Prostate gland (tissue), 2 donors: ENCODE measurements at regions not wholly inside any gene's neighbourhood (a gene's known extent, or its start where the extent isn't known, plus 50 kb on each side); places are given as distances from the start of the nearest gene placed in this dataset.

Experiments used
- DNase-seq: peaks from one replicate; pipeline ENCODE4 v3.0.0-alpha.2; 2019; ENCODE audit warnings: low spot score
- H3K27ac ChIP-seq, 2 donors: fragments of 200-600 bp; sonication (generic); 2 replicates each; pipeline ENCODE4 v1.5.1; 2017 to 2019
- H3K27me3 ChIP-seq: fragments of 200-600 bp; sonication (generic); replicated peaks from 2 replicates; pipeline ENCODE4 v1.5.1; 2019; ENCODE audit not compliant: insufficient read depth
- H3K36me3 ChIP-seq, 2 donors: fragments of 200-600 bp; sonication (generic); 1 replicate in 1 of 2; 2 replicates in 1 of 2; pipeline versions ENCODE4 v1.5.1 to v1.8.1; 2017 to 2019
- H3K4me1 ChIP-seq: fragments of 200-600 bp; sonication (generic); replicated peaks from 2 replicates; pipeline ENCODE4 v1.5.1; 2019
- H3K4me3 ChIP-seq, 2 donors: fragments of 200-600 bp; sonication (generic); 2 replicates each; pipeline ENCODE4 v1.5.1; 2017 to 2019
- H3K9me3 ChIP-seq: fragments of 200-600 bp; sonication (generic); 2 replicates; pipeline ENCODE4 v1.5.1; 2017
- CTCF ChIP-seq, 4 experiments: fragments of 200-600 bp in 2 of 4; fragments of 450-650 bp in 2 of 4; sonication (generic) in 2 of 4; IDR thresholded peaks; 1 replicate in 3 of 4; 2 replicates in 1 of 4; pipeline ENCODE4 v1.5.1; 2016 to 2019; ENCODE audit warnings: antibody characterized with exemption in 4 of 4, mild to moderate bottlenecking in 2 of 4, moderate library complexity in 2 of 4
- POLR2A ChIP-seq: fragments of 450-650 bp; IDR thresholded peaks from one replicate; pipeline ENCODE4 v1.6.1; 2016; ENCODE audit warnings: antibody characterized with exemption, mild to moderate bottlenecking
- POLR2AphosphoS5 ChIP-seq: sonication (generic); formaldehyde crosslinking; IDR thresholded peaks from one replicate; pipeline ENCODE4 v1.6.1; 2017; ENCODE audit warnings: antibody characterized with exemption
- WGBS: methylation state at CpG from one replicate; pipeline ENCODE4 v1.1.5; 2018; 5-methylcytosine and 5-hydroxymethylcytosine counted together
- intact Hi-C: fragments of 100-400 bp; cut with DNase I; formaldehyde crosslinking; loops from one replicate; pipeline ENCODE4 v1.14.2; 2022

GRCh38 chr2:41955316-41956043, 92.3 kb upstream of the PKDCC start:
- H3K36me3 ChIP-seq: no peaks in the 10 kb centered on the region
- no peaks in the 10 kb centered on the region for H3K9me3 ChIP-seq
- TF ChIP-seq POLR2A (no peak), POLR2AphosphoS5 (no peak), CTCF (IDR thresholded peaks at IDR 0.05) (no peak)
- H3K27me3 ChIP-seq: no peaks in the 10 kb centered on the region
- WGBS: 93% methylated on average over 5 of the region's 5 CpGs
- intact Hi-C loops: no loop called here
- no peak overlapping the region for H3K27ac ChIP-seq
- no peak for DNase-seq
- H3K4me3 ChIP-seq: no peak overlapping the region
- no peaks in the 10 kb centered on the region for H3K4me1 ChIP-seq

- H3K27ac ChIP-seq: no peak overlapping the region
- H3K4me3 ChIP-seq: no peak overlapping the region
- intact Hi-C loops: no loop called here
- no peak for TF ChIP-seq CTCF (IDR thresholded peaks at IDR 0.05)
- no peak for TF ChIP-seq POLR2AphosphoS5
- no peak for TF ChIP-seq POLR2A
- H3K9me3 ChIP-seq: no peaks in the 10 kb centered on the region
- H3K36me3 ChIP-seq: no peaks in the 10 kb centered on the region
- WGBS: 96% methylated on average over 3 of the region's 3 CpGs
- no peak for DNase-seq
- H3K4me1 ChIP-seq: no peaks in the 10 kb centered on the region
- H3K27me3 ChIP-seq: no peaks in the 10 kb centered on the region
These were observed 90.4 kb upstream of the PKDCC start for GRCh38 chr2:41957431-41957830.

- H3K27me3 ChIP-seq: no peaks in the 10 kb centered on the region
- TF ChIP-seq POLR2AphosphoS5 (no peak), POLR2A (no peak), CTCF (IDR thresholded peaks at IDR 0.05) (no peak)
- no peak overlapping the region for H3K27ac ChIP-seq
- 21% methylated on average over 4 of the region's 4 CpGs for WGBS
- DNase-seq: no peak
- no peak overlapping the region for H3K4me3 ChIP-seq
- intact Hi-C loops: no loop called here
- H3K36me3 ChIP-seq: no peaks in the 10 kb centered on the region
- no peaks in the 10 kb centered on the region for H3K4me1 ChIP-seq
- H3K9me3 ChIP-seq: no peaks in the 10 kb centered on the region
These were observed 89.6 kb upstream of the PKDCC start for GRCh38 chr2:41958251-41958650.

GRCh38 chr2:41958775-41959174, 89.0 kb upstream of the PKDCC start:
- Histone ChIP-seq H3K27me3 (no peaks in the 10 kb centered on the region), H3K9me3 (no peaks in the 10 kb centered on the region), H3K27ac (no peak overlapping the region), H3K4me3 (no peak overlapping the region), H3K36me3 (no peaks in the 10 kb centered on the region), H3K4me1 (no peaks in the 10 kb centered on the region)
- intact Hi-C loops: no loop called here
- 89% methylated on average over 2 of the region's 2 CpGs for WGBS
- no peak for DNase-seq
- TF ChIP-seq CTCF (IDR thresholded peaks at IDR 0.05): no peak
- TF ChIP-seq POLR2AphosphoS5: no peak
- TF ChIP-seq POLR2A: no peak

- 95% methylated on average over 2 of the region's 2 CpGs for WGBS
- intact Hi-C loops: loop anchor here (10.0 kb wide), 3 partner anchors 85 to 125 kb away; partner anchors contain the start of gene PKDCC
- no peaks in the 10 kb centered on the region for H3K9me3 ChIP-seq
- no peak for DNase-seq
- H3K36me3 ChIP-seq: no peaks in the 10 kb centered on the region
- H3K4me3 ChIP-seq: no peak overlapping the region
- H3K4me1 ChIP-seq: no peaks in the 10 kb centered on the region
- TF ChIP-seq POLR2AphosphoS5 (no peak), POLR2A (no peak), CTCF (IDR thresholded peaks at IDR 0.05) (no peak)
- H3K27ac ChIP-seq: no peak overlapping the region
- no peaks in the 10 kb centered on the region for H3K27me3 ChIP-seq
These were observed 88.1 kb upstream of the PKDCC start for GRCh38 chr2:41959760-41960159.
